Fibroblast of villous mesenchyme (primary cell): ENCODE measurements at regions not wholly inside any gene's neighbourhood (a gene's known extent, or its start where the extent isn't known, plus 50 kb on each side); places are given as distances from the start of the nearest gene placed in this dataset.

Source experiments
- DNase-seq: peaks from one replicate; pipeline ENCODE4 v3.0.0-alpha.2; 2010; ENCODE audit warnings: low read depth
- H3K4me3 ChIP-seq: 2 replicates; pipeline ENCODE4 v1.5.1; 2011; ENCODE audit warnings: low read depth, mild to moderate bottlenecking, low read length
- CTCF ChIP-seq: IDR thresholded peaks from 2 replicates; pipeline ENCODE4 v1.5.1; 2012; ENCODE audit warnings: low read depth, mild to moderate bottlenecking, low read length; ENCODE audit not compliant: insufficient read depth

- no peak overlapping the region for H3K4me3 ChIP-seq
- TF ChIP-seq CTCF = no peak
- DNase-seq = no peak
Observed at GRCh38 chr17:72444517-72445054, 323.8 kb downstream of the SOX9 start.

- H3K4me3 ChIP-seq = no peak overlapping the region
- no peak for DNase-seq
- TF ChIP-seq CTCF = no peak
Observed at GRCh38 chr17:72445055-72445991, 324.5 kb downstream of the SOX9 start.

DNA sequence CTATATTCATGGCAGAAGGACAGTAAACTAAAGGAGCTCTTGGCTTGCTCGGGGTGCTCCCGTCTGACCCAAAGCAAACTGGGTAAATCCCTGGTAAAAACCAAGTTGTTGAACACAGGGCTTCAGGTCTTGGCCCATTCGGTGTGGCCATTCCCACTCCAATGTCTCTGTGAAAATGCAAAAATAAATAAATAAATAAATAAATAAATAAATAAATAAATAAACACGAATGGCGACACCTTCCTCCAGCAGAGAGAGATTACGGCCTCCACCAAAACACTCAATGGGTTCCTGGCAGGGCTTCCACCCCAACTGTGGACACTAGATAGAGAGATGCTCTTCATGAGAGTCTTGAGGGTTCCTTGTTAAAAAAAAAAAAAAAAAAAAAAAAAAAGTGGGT is 325.3 kb downstream of the SOX9 start:
- H3K4me3 ChIP-seq = no peak overlapping the region
- no peak for DNase-seq
- TF ChIP-seq CTCF = no peak

- no peak overlapping the region for H3K4me3 ChIP-seq
- peak; percentile 56 for DNase-seq
- no peak for TF ChIP-seq CTCF
Observed at GRCh38 chr17:72446525-72447250, 325.9 kb downstream of the SOX9 start.

- no peak for DNase-seq
- no peak for TF ChIP-seq CTCF
- H3K4me3 ChIP-seq = no peak overlapping the region
Observed at GRCh38 chr17:72447251-72447640, 326.4 kb downstream of the SOX9 start.

GRCh38 chr17:72448019-72448418 is 327.2 kb downstream of the SOX9 start:
- H3K4me3 ChIP-seq = no peak overlapping the region
- no peak for DNase-seq
- TF ChIP-seq CTCF = no peak
